ENCODE measurements at regions not wholly inside any gene's neighbourhood (a gene's known extent, or its start where the extent isn't known, plus 50 kb on each side); places are given as distances from the start of the nearest gene placed in this dataset.

GRCh38 chr1:106207185-106207584 lies 849.3 kb upstream of the PRMT6 start:
- H2BK120ac ChIP-seq (ENCODE audit: low read depth, low read length, poor library complexity, severe bottlenecking) = no peak overlapping the region
- no peak overlapping the region for H2AK5ac ChIP-seq (ENCODE audit: insufficient read length, low read length)
- H2BK12ac ChIP-seq (ENCODE audit: insufficient read length, low read depth, low read length) = no peak overlapping the region
- H3K9ac ChIP-seq (ENCODE audit: extremely low read depth, insufficient read length, low read length) = no peak overlapping the region
- H4K91ac ChIP-seq (ENCODE audit: insufficient read length, low read depth, low read length) = no peak overlapping the region
- no peak overlapping the region for H3K23ac ChIP-seq (ENCODE audit: insufficient read length, low read depth, low read length)
- no peak overlapping the region for H2BK15ac ChIP-seq (ENCODE audit: low read depth, low read length)
- no peak overlapping the region for H3K4me2 ChIP-seq (ENCODE audit: insufficient read depth, insufficient read length, low read length)
- H2BK20ac ChIP-seq (ENCODE audit: low read depth, low read length, poor library complexity, severe bottlenecking) = no peak overlapping the region
- no peaks in the 10 kb centered on the region for H3K79me1 ChIP-seq (ENCODE audit: insufficient read depth, low read depth, low read length, poor library complexity, severe bottlenecking)
- H3K14ac ChIP-seq (ENCODE audit: insufficient read depth, low read length) = no peak overlapping the region
- H4K8ac ChIP-seq (replicated peaks; ENCODE audit: insufficient read length, low read depth, low read length) = no peak overlapping the region
- no peaks in the 10 kb centered on the region for H4K20me1 ChIP-seq (ENCODE audit: control insufficient read depth, insufficient read depth, insufficient read length)
- no peaks in the 10 kb centered on the region for H3K9me3 ChIP-seq (ENCODE audit: control insufficient read depth, low read depth, low read length)
- no peaks in the 10 kb centered on the region for H3K23me2 ChIP-seq (ENCODE audit: insufficient read length, low read depth, low read length, poor library complexity, severe bottlenecking)
- DNase-seq = no peak
- Mint-ChIP-seq H3K27me3 (ENCODE audit: low read depth) (no peaks in the 10 kb centered on the region), H3K27ac (no peak overlapping the region), H3K4me1 (peaks cover 2 to 3% of the 10 kb centered on the region in 2 experiments), H3K4me3 (no peak overlapping the region), H3K9me3 (no peaks in the 10 kb centered on the region), H3K36me3 (ENCODE audit: insufficient read depth in 1 of 3, low read depth in 3 of 3) (no peaks in the 10 kb centered on the region)
- H3K79me2 ChIP-seq (ENCODE audit: insufficient read depth, low read length) = no peaks in the 10 kb centered on the region
- WGBS (ENCODE audit: extremely low coverage, insufficient read length, low lambda C conversion rate) = no CpG with 5 or more reads among the region's 1 CpG
- H3K18ac ChIP-seq (ENCODE audit: insufficient read length, low read depth, low read length) = no peak overlapping the region
- peaks cover 2% of the 10 kb centered on the region; the same call in 1 of the 2 replicates for H3K4me1 ChIP-seq (ENCODE audit: insufficient read depth, low read length)
- no peak overlapping the region for H3K56ac ChIP-seq (ENCODE audit: insufficient read length, low read depth, low read length)
- no peak overlapping the region for H3T11ph ChIP-seq (ENCODE audit: low read length)
- TF ChIP-seq, protein P1, sequence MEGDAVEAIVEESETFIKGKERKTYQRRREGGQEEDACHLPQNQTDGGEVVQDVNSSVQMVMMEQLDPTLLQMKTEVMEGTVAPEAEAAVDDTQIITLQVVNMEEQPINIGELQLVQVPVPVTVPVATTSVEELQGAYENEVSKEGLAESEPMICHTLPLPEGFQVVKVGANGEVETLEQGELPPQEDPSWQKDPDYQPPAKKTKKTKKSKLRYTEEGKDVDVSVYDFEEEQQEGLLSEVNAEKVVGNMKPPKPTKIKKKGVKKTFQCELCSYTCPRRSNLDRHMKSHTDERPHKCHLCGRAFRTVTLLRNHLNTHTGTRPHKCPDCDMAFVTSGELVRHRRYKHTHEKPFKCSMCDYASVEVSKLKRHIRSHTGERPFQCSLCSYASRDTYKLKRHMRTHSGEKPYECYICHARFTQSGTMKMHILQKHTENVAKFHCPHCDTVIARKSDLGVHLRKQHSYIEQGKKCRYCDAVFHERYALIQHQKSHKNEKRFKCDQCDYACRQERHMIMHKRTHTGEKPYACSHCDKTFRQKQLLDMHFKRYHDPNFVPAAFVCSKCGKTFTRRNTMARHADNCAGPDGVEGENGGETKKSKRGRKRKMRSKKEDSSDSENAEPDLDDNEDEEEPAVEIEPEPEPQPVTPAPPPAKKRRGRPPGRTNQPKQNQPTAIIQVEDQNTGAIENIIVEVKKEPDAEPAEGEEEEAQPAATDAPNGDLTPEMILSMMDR (conservative IDR thresholded peaks at IDR 0.05) = no peak
- H3K4ac ChIP-seq (ENCODE audit: low read depth, low read length) = no peak overlapping the region
- H3K27me3 ChIP-seq (ENCODE audit: insufficient read depth, low read length) = no peaks in the 10 kb centered on the region
- H2BK5ac ChIP-seq (ENCODE audit: insufficient read length, low read length) = no peak overlapping the region
- H2AFZ ChIP-seq (ENCODE audit: low read length) = no peak overlapping the region
- no peak overlapping the region for H4K5ac ChIP-seq (ENCODE audit: insufficient read length, low read depth, low read length)
- H3K27ac ChIP-seq (ENCODE audit: insufficient read length, low read depth, low read length) = no peak overlapping the region

Measured in H9 (cell line).